GM21381 (cell line): ENCODE measurements at regions not wholly inside any gene's neighbourhood (a gene's known extent, or its start where the extent isn't known, plus 50 kb on each side); places are given as distances from the start of the nearest gene placed in this dataset.

Experiments used
- ATAC-seq: cut with Tn5 transposase; IDR thresholded peaks from one replicate; pipeline ENCODE4 v1.9.1; 2021; ENCODE audit warnings: mild to moderate bottlenecking, moderate library complexity; ENCODE audit not compliant: unreplicated experiment

DNA sequence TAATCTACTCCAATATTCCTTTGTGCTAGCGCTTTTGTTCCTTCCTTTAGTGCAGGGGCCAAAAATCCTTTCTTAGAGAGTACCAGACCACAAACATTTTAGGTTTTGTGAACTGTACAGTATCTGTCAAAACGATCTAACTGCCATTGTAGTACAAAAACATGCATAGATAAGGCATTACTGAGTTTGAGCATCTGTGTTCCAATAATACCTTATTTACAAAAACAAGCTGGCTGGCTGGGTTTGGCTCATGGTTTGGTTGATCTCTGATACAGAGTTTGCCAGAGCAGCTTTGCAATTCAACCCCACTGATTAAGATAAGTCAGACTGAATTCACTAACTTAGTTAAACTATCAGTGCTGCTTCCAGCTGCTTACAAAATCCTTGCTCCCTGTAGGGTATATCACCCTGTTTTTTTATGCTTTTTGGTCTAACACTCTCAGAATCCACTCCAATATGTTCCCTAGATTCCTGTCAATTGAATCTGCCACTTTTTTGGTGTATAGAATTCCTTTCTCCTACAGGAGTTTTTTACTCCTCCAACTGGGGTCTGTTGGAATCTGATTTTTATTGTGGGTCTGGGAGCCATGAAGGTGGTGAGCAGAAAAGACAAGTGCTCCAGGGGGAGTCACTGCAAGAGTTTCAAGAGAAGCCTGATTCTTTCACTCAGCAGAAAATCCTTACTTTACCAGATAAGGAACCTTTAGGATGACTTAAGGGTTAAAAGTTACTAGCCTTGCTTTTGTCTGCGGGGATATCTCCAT, 1399.4 kb downstream of the EFNB2 start:
- no peak for ATAC-seq

DNA sequence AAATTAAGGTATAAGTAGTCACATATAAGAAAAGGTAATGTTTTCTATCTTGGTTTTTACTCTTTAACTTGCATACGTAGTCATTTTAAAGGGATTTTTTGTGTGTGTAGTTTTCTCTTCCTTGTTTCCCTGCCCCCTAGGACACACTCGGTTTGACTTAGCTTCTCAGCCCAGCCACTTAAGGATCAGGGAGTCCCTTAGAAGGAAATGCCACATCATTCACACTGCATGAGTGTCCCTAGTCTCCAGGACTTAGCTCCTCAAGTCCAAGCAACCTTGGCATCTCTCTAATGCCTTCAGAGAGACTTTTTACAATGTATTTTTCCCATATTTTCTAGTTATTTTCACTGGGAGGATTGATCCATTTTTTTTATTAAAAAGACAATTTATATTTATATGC, 1407.7 kb downstream of the EFNB2 start:
- no peak for ATAC-seq

GRCh38 chr13:105121221-105121620, 1414.2 kb downstream of the EFNB2 start:
- ATAC-seq, result no peak

GRCh38 chr13:105118426-105118985, 1417.0 kb downstream of the EFNB2 start:
- no peak for ATAC-seq

DNA sequence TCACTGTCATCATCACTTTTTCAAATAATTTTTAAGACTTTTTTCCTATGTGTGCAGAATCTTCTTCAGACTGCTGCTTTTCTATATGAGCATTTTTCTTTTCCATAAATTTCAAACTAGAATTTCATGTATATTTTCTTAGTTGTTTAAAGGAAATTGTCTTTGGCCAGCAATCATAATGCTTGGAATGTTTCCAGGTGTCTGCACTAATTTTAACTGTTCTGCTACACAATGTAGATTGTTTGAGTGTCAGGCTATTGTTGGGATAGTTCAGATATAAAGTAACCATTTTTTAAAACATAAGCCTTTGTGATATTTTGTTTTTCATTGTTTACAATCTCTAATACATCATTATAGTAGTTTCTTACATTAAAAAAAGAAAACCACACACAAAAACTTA, 1418.5 kb downstream of the EFNB2 start:
- no peak for ATAC-seq

DNA sequence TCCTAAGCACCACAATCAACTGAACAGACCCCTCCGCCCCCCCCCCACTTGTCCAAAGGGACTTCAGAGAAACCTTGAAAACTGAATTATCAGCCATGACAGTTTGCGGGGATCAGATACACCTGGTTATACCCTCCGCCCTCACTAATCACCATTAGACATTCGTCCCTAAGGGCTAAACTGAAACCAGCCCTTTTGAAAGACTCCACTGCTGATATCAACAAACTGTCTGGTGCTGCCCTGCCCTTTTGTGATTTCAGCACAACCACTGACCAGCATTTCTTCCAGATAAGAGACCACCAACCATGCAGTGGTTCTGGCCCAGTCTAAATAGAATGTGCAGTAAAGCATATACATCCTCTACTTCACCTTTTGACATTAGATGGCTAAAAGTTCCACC, 1422.9 kb downstream of the EFNB2 start:
- ATAC-seq, result no peak

- ATAC-seq, result no peak
These were observed 1427.7 kb downstream of the EFNB2 start for GRCh38 chr13:105107781-105108180.

DNA sequence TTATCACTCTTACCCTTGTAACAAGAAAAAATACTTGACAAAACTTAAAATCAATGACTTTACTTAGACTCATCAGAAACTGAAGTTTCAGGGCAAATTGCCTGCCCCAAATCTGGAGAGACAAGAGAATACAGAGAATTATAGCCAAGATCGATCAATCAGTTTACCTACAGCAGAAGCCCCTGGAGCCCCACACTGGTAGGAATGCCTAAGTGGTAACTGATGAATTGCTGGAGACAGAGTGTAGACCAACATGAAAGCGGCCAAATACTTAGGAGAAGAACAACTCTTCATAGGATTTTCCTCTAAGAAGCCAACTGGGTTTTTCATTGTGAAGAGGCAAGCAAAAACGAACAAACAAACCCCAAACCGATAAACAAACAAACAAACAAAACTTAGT, 1430.0 kb downstream of the EFNB2 start:
- no peak for ATAC-seq

DNA sequence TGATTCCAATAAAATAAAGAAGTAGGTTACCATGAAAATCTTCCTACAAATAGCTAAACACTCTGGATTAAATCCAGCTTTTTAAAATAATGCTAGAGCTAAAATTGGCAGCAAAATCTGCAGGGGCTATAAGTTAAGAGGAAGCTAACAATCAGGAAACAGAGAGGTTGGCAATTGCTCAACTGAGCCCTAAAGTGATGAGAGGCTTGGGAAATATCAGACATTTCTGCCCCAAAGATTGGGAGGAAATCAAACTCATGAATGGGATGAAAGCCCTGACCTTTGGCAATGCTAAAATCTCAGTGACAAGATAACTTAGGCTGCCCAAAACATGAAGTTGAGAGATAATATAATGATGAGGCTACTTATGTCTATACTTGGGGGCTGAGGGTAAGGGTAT, 1437.9 kb downstream of the EFNB2 start:
- no peak for ATAC-seq

DNA sequence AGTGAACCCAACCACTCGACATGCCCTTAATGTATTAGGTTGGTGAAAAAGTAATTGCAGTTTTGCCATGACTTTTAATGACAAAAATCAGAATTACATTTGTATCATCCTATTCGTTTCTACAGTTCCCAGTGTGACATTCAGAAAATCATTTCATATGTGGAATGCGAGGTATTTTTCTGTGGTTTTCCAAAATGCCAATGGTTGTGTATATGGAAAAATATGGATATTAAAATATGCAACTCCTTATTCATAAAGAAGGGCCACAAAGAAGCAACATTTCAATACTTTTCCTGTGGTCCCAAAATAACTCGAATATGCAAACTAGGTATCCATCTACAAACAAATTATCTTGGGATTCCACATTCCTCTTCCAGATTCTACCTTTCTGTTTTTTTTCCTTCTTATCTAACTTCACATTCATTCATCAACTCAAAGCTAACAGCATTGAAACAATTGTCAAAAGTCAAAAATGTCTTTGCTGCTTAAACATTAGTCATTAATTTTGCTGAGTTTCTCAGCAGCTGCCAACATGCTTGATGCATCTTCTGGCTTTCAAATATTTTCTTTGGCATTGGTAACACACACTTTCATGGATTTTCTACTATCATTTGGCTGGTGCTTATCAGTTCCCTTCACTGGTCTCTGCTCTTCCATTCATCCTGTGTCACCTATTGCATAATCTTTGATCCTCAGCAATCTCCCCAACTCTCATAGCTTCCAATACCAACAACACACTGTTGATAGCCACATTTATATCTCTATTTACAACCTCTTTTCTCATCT, 1445.4 kb downstream of the EFNB2 start:
- ATAC-seq, result no peak

DNA sequence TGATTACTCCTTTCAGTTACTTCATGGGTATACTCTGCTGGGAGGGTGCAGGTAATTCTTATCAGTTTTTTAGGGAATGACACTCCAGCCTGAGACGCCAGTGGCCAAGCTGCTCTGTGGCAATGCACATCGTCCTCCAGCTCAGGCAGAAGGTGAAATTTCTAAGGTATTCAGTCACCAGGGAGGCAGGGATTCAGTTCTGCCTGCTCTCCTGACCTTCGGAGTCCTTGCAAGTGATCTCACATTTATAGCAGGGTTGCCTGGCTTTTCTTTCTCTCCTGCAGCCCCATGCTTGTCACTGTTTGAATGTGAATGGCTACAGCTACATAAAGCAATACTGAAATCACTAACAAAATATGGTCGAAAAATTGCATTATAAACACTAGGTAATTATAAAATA, 1447.5 kb downstream of the EFNB2 start:
- ATAC-seq, result no peak

DNA sequence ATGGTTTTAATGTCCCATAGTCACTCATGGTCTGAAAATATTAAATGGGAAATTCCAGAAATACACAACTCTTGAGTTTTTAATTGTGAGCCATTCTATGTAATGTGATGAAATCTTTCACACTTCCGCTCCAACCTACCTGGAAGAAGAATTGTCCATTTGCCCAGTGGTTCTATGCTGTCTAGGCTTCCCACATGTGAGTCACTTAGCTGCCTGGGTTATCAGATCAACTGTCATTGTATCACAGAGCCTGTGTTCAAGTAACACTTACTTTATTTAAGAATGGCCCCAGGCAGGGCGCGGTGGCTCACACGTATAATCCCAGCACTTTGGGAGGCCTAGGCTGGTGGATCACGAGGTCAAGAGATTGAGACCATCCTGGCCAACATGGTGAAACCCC, 1450.5 kb downstream of the EFNB2 start:
- no peak for ATAC-seq

DNA sequence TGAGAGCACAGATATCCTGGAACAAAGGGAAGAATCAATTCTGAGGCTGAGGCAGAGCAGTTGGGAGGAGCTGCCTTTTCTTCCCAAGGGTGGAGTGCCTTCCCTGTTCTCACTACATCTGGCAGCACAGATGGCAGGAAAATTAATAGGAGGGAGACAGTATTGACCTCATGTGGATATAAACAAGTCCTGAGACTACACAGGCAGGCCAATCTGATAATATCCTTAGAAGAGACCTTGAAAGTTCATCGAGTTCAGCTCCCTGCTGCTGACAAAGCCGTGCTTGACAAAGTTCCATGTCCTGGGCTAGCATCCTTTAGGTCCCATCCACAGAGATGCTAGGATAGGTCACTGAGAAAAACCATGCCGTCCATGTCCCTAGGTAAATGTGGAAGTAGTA, 1451.5 kb downstream of the EFNB2 start:
- ATAC-seq, result no peak

- ATAC-seq, result no peak
These were observed 1460.7 kb downstream of the EFNB2 start for GRCh38 chr13:105074755-105075154.

- ATAC-seq, result no peak
These were observed 1462.4 kb downstream of the EFNB2 start for GRCh38 chr13:105073041-105073440.

DNA sequence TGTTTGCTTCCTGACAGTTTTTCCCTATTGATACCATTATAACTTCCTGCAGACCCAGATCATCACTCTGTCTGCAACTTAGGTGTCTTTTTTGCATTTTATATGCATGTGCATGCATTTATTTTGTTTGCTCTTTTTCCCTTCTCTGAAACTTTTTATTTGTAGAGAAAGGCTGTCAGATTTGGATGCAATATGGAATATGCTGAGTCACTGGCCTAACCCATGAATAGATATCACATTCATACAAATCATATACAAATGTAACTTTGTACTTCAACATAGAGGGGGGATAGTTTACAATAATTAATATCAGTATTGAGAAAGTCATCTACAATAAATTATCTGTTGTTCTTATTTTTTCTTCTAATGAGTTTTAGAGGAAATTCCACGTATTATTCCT, 1465.0 kb downstream of the EFNB2 start:
- ATAC-seq, result no peak

- no peak for ATAC-seq
These were observed 1466.4 kb downstream of the EFNB2 start for GRCh38 chr13:105069106-105069505.

- ATAC-seq, result no peak
These were observed 1471.8 kb downstream of the EFNB2 start for GRCh38 chr13:105063676-105064075.

GRCh38 chr13:105059786-105060185, 1475.7 kb downstream of the EFNB2 start:
- no peak for ATAC-seq

GRCh38 chr13:105058517-105058916, 1476.9 kb downstream of the EFNB2 start:
- ATAC-seq, result no peak

DNA sequence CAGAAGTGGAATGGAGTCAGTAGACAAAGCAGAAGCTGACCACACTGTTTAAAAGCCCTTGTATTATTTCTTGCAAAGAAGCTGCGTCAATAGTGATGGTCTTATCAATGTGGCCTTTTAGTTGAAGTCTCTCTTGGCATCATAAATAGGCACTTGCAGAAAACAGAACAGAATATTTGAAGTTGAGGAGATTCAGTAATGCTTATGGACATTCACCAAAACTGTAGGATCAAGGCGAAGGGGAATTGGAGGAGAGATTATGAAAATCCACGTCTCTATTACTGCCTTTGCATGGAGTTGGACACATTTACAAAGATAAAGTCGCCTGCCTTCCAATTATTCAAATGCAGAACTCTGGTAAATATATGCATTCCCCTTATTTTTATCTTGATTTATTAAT, 1482.8 kb downstream of the EFNB2 start:
- ATAC-seq, result no peak

GRCh38 chr13:105050686-105051085, 1484.8 kb downstream of the EFNB2 start:
- no peak for ATAC-seq
